CD4-positive, alpha-beta T cell (primary cell): ENCODE measurements at regions not wholly inside any gene's neighbourhood (a gene's known extent, or its start where the extent isn't known, plus 50 kb on each side); places are given as distances from the start of the nearest gene placed in this dataset.

ENCODE experiments used
- ATAC-seq: fragments of 200-7000 bp; cut with Tn5 transposase; one replicate; pipeline ENCODE4 v1.10.0; 2022; ENCODE audit warnings: mild to moderate bottlenecking; ENCODE audit not compliant: poor library complexity
- CTCF ChIA-PET: fragments of 350-600 bp; sonication (Branson Sonifier 250); formaldehyde crosslinking; loops from one replicate; lab custom pipeline; 2021; ENCODE audit warnings: antibody characterized with exemption, inconsistent platforms; lab: Charles Lee
- POLR2A ChIA-PET: fragments of 350-600 bp; sonication (Branson Sonifier 250); formaldehyde crosslinking; loops from one replicate; lab custom pipeline; 2021; ENCODE audit warnings: antibody characterized with exemption, inconsistent platforms; lab: Charles Lee
- DNase-seq, 14 experiments: peaks; one replicate each; pipeline ENCODE4 v3.0.0-alpha.2; 2013 to 2020; ENCODE audit warnings: mixed read lengths in 2 of 14
- H3K27ac ChIP-seq, 2 donors: one replicate each; pipeline versions ENCODE4 v1.5.1 to v1.7.0; 2013; ENCODE audit warnings: low read length in 2 of 2, low read depth in 1 of 2, mild to moderate bottlenecking in 1 of 2
- H3K27me3 ChIP-seq, 2 experiments: 1 replicate in 1 of 2; 2 replicates in 1 of 2; pipeline versions ENCODE4 v1.6.1 to v1.7.0; 2013; ENCODE audit warnings: low read length in 2 of 2, control low read depth in 1 of 2, mild to moderate bottlenecking in 1 of 2, moderate library complexity in 1 of 2; ENCODE audit not compliant: insufficient read depth in 2 of 2, control insufficient read depth in 1 of 2
- H3K36me3 ChIP-seq: one replicate; pipeline ENCODE4 v1.6.1; 2013; ENCODE audit warnings: low read length, control low read depth; ENCODE audit not compliant: insufficient read depth
- H3K4me1 ChIP-seq: one replicate; pipeline ENCODE4 v1.6.1; 2013; ENCODE audit warnings: low read length, control low read depth; ENCODE audit not compliant: insufficient read depth
- H3K4me3 ChIP-seq: one replicate; pipeline ENCODE4 v1.5.1; 2013; ENCODE audit warnings: mild to moderate bottlenecking, low read length, moderate library complexity
- H3K9me3 ChIP-seq, 2 experiments: 1 replicate in 1 of 2; 2 replicates in 1 of 2; pipeline versions ENCODE4 v1.6.1 to v1.7.0; 2013; ENCODE audit warnings: low read length in 2 of 2, mild to moderate bottlenecking in 2 of 2, control low read depth in 1 of 2, moderate library complexity in 1 of 2; ENCODE audit not compliant: control insufficient read depth in 1 of 2, insufficient read depth in 1 of 2
- H3K27ac Mint-ChIP-seq: one replicate; pipeline ENCODE4 v1.8.0; 2020; ENCODE audit warnings: mixed read lengths
- H3K27me3 Mint-ChIP-seq: one replicate; pipeline ENCODE4 v1.8.0; 2021; ENCODE audit warnings: mixed read lengths
- H3K36me3 Mint-ChIP-seq: one replicate; pipeline ENCODE4 v1.8.0; 2021; ENCODE audit warnings: low read depth, mixed read lengths
- H3K4me1 Mint-ChIP-seq: one replicate; pipeline ENCODE4 v1.8.0; 2021; ENCODE audit warnings: low read depth, mixed read lengths
- H3K4me3 Mint-ChIP-seq: one replicate; pipeline ENCODE4 v1.8.0; 2020; ENCODE audit warnings: mild to moderate bottlenecking, mixed read lengths
- H3K9me3 Mint-ChIP-seq: one replicate; pipeline ENCODE4 v1.8.0; 2020; ENCODE audit warnings: mixed read lengths
- intact Hi-C, 2 experiments: fragments of 100-400 bp; cut with DNase I in 1 of 2; cut with micrococcal nuclease in 1 of 2; formaldehyde crosslinking; loops; one replicate each; pipeline versions ENCODE4 v1.15.1 to v1.9.0; 2023 to 2025; cut with DNase I, micrococcal nuclease
- TF ChIP-seq, protein P1 (sequence below): fragments of 200-600 bp; IDR thresholded peaks from one replicate; pipeline ENCODE4 v1.8.0; 2022; ENCODE audit warnings: antibody characterized with exemption, mild to moderate bottlenecking

DNA sequence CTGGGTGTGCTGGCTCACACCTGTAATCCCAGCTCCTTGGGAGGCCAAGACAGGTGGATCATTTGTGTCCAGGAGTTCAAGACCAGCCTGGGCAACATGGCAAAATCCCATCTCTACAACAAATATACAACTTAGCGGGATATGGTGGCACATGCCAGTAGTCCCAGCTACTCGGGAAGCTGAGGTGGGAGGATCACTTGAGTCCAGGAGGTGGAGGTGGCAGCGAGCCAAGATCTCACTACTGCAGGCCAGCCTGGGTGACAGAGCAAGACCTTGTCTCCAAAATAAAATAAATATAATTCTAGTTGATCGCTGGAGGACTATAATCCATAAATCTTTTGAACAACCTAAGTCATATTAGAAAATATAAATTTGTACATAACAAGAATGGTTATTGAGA is 1061.5 kb upstream of the PCDH9 start:
- TF ChIP-seq, protein P1, sequence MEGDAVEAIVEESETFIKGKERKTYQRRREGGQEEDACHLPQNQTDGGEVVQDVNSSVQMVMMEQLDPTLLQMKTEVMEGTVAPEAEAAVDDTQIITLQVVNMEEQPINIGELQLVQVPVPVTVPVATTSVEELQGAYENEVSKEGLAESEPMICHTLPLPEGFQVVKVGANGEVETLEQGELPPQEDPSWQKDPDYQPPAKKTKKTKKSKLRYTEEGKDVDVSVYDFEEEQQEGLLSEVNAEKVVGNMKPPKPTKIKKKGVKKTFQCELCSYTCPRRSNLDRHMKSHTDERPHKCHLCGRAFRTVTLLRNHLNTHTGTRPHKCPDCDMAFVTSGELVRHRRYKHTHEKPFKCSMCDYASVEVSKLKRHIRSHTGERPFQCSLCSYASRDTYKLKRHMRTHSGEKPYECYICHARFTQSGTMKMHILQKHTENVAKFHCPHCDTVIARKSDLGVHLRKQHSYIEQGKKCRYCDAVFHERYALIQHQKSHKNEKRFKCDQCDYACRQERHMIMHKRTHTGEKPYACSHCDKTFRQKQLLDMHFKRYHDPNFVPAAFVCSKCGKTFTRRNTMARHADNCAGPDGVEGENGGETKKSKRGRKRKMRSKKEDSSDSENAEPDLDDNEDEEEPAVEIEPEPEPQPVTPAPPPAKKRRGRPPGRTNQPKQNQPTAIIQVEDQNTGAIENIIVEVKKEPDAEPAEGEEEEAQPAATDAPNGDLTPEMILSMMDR: no peak
- no peak for ATAC-seq

DNA sequence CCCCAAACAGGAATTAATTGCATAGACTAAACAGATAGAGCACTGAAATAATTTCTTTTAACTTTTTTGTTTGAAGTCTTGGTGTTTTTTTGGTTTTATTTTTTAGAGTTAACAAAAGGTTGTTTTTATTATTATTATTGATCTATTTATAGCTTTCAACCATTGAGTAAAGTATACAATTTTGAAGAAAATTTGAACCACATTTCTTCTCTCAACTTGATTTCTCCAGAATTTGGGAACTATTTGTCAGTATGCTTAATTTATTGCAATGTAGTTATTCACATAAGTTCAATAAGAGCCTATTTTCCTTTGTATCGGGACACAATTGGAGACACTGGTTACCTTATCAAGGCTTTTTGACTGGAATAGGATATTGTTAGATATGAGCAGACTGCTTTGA is 1045.6 kb upstream of the PCDH9 start:
- Mint-ChIP-seq H3K36me3 (no peaks in the 10 kb centered on the region), H3K27me3 (no peaks in the 10 kb centered on the region), H3K9me3 (peaks cover 11% of the 10 kb centered on the region), H3K27ac (no peak overlapping the region), H3K4me3 (no peak overlapping the region), H3K4me1 (no peaks in the 10 kb centered on the region)
- TF ChIP-seq, protein P1: no peak
- H3K27ac ChIP-seq: no peak overlapping the region
- ATAC-seq: no peak
- no peak overlapping the region for H3K4me3 ChIP-seq
- intact Hi-C loops: no loop called here
- H3K27me3 ChIP-seq: no peaks in the 10 kb centered on the region
- DNase-seq: no peak
- H3K36me3 ChIP-seq: no peaks in the 10 kb centered on the region
- peaks cover 9% of the 10 kb centered on the region in 2 experiments for H3K9me3 ChIP-seq
- no peaks in the 10 kb centered on the region for H3K4me1 ChIP-seq
- CTCF ChIA-PET: no interaction called here
- POLR2A ChIA-PET: no interaction called here

More for the DNA sequence above, 1061.5 kb upstream of the PCDH9 start:
- no peaks in the 10 kb centered on the region for H3K27me3 ChIP-seq
- ChIA-PET POLR2A (interaction anchor here (0.8 kb wide), 1 partner anchor 16 kb away, joined by 3 read pairs; no protein-coding TSS in a partner anchor), CTCF (no interaction called here)
- no peak overlapping the region for H3K4me3 ChIP-seq
- Mint-ChIP-seq H3K9me3 (peaks cover 2% of the 10 kb centered on the region), H3K4me1 (no peaks in the 10 kb centered on the region), H3K4me3 (no peak overlapping the region), H3K27ac (no peak overlapping the region), H3K27me3 (no peaks in the 10 kb centered on the region), H3K36me3 (no peaks in the 10 kb centered on the region)
- no peaks in the 10 kb centered on the region for H3K4me1 ChIP-seq
- no peak for DNase-seq
- H3K9me3 ChIP-seq: no peaks in the 10 kb centered on the region
- no peak overlapping the region for H3K27ac ChIP-seq
- intact Hi-C loops: no loop called here
- H3K36me3 ChIP-seq: no peaks in the 10 kb centered on the region

DNA sequence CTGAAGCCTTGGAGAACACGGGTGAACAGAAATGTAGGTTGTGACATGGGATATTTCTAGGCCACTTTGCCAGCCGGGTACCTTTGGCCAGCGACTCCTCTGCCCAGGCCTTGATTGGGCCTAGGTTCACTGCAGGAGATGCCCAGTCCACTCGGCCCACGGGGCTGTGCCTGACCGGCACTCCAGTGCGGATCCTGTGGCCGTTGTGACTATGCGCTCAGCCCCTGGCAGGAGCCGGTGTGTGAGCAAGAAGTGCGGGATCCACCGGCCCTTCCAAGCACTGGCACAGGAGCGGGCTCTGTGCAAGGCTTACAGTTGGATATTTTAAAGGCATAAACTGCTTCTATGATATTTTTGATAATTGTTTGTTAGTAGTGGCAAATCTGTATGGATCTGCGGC is 1042.5 kb upstream of the PCDH9 start:
- no peaks in the 10 kb centered on the region for H3K36me3 Mint-ChIP-seq
- no peaks in the 10 kb centered on the region for H3K27me3 Mint-ChIP-seq
- no peak overlapping the region for H3K4me3 ChIP-seq
- POLR2A ChIA-PET: no interaction called here
- H3K9me3 ChIP-seq: peaks cover 9% of the 10 kb centered on the region in 2 experiments
- no peaks in the 10 kb centered on the region for H3K4me1 Mint-ChIP-seq
- intact Hi-C loops: no loop called here
- ATAC-seq (no peak), DNase-seq (no peak)
- no peak overlapping the region for H3K4me3 Mint-ChIP-seq
- TF ChIP-seq, protein P1: no peak
- CTCF ChIA-PET: no interaction called here
- H3K27me3 ChIP-seq: no peaks in the 10 kb centered on the region
- H3K9me3 Mint-ChIP-seq: peaks cover 22% of the 10 kb centered on the region
- H3K36me3 ChIP-seq: no peaks in the 10 kb centered on the region
- H3K4me1 ChIP-seq: no peaks in the 10 kb centered on the region
- H3K27ac ChIP-seq: no peak overlapping the region
- no peak overlapping the region for H3K27ac Mint-ChIP-seq
